HEK293T (cell line): ENCODE measurements at regions not wholly inside any gene's neighbourhood (a gene's known extent, or its start where the extent isn't known, plus 50 kb on each side); places are given as distances from the start of the nearest gene placed in this dataset.
"Not testable (repeated sequence)": the region's sequence is repeated elsewhere in the genome, so short reads cannot be mapped to it uniquely, and the experiment has no call there.

Experiments used
- CTCF ChIA-PET: fragments of 350-600 bp; formaldehyde crosslinking; extraction: SDS; loops from one replicate; lab custom pipeline; 2021; ENCODE audit warnings: antibody characterized with exemption, inconsistent platforms; lab: Yijun Ruan, JAX
- POLR2A ChIA-PET: fragments of 350-600 bp; formaldehyde crosslinking; extraction: SDS; loops from one replicate; lab custom pipeline; 2020; ENCODE audit warnings: antibody characterized with exemption, inconsistent platforms; lab: Yijun Ruan, JAX
- DNase-seq: peaks from one replicate; pipeline ENCODE4 v3.0.0; 2012; ENCODE audit warnings: mixed read lengths; ENCODE audit errors: extremely low spot score
- ARNT ChIP-seq: fragments of 450-650 bp; IDR thresholded peaks from 2 replicates; pipeline ENCODE4 v1.6.1; 2017; ENCODE audit warnings: mild to moderate bottlenecking
- BHLHE40 ChIP-seq: fragments of 450-650 bp; IDR thresholded peaks from 2 replicates; pipeline ENCODE4 v1.6.1; 2016; ENCODE audit warnings: mild to moderate bottlenecking, moderate library complexity, borderline replicate concordance
- CTBP1 ChIP-seq: fragments of 450-650 bp; IDR thresholded peaks from 2 replicates; pipeline ENCODE4 v1.6.1; 2016; ENCODE audit warnings: borderline replicate concordance
- ELF4 ChIP-seq: fragments of 450-650 bp; IDR thresholded peaks from 2 replicates; pipeline ENCODE4 v1.6.1; 2017; ENCODE audit warnings: antibody characterized with exemption
- FOXA1 ChIP-seq: fragments of 450-650 bp; IDR thresholded peaks from 2 replicates; pipeline ENCODE4 v1.6.1; 2016; ENCODE audit warnings: mild to moderate bottlenecking
- FOXK2 ChIP-seq: fragments of 450-650 bp; IDR thresholded peaks from 2 replicates; pipeline ENCODE4 v1.6.1; 2016; ENCODE audit warnings: mild to moderate bottlenecking
- FOXM1 ChIP-seq: fragments of 450-650 bp; IDR thresholded peaks from 2 replicates; pipeline ENCODE4 v1.6.1; 2017; ENCODE audit warnings: mild to moderate bottlenecking, borderline replicate concordance
- HDGF ChIP-seq: fragments of 450-650 bp; IDR thresholded peaks from 2 replicates; pipeline ENCODE4 v1.6.1; 2017; ENCODE audit warnings: antibody characterized with exemption, borderline replicate concordance
- L3MBTL2 ChIP-seq: fragments of 450-650 bp; conservative IDR thresholded peaks from 2 replicates; pipeline ENCODE4 v1.6.1; 2016; ENCODE audit warnings: mild to moderate bottlenecking
- LEF1 ChIP-seq: fragments of 450-650 bp; IDR thresholded peaks from 2 replicates; pipeline ENCODE4 v1.6.1; 2017; ENCODE audit warnings: mild to moderate bottlenecking, borderline replicate concordance
- NFRKB ChIP-seq: fragments of 450-650 bp; IDR thresholded peaks from 2 replicates; pipeline ENCODE4 v1.6.1; 2016; ENCODE audit warnings: mild to moderate bottlenecking, moderate library complexity
- PKNOX1 ChIP-seq: fragments of 450-650 bp; IDR thresholded peaks from 2 replicates; pipeline ENCODE4 v1.6.1; 2016
- SP1 ChIP-seq: fragments of 450-650 bp; IDR thresholded peaks from 2 replicates; pipeline ENCODE4 v1.6.1; 2017
- SUZ12 ChIP-seq: fragments of 450-650 bp; IDR thresholded peaks from 2 replicates; pipeline ENCODE4 v1.6.1; 2016; ENCODE audit warnings: mild to moderate bottlenecking
- TARDBP ChIP-seq: fragments of 450-650 bp; IDR thresholded peaks from 2 replicates; pipeline ENCODE4 v1.6.1; 2016
- ZNF384 ChIP-seq: fragments of 450-650 bp; IDR thresholded peaks from 2 replicates; pipeline ENCODE4 v1.6.1; 2016

GRCh38 chr2:77578354-77578753 lies 56.2 kb upstream of the LRRTM4 start:
- ChIA-PET POLR2A (no interaction called here), CTCF (no interaction called here)
- DNase-seq, result no peak
- no peak for TF ChIP-seq SP1
- no peak for TF ChIP-seq FOXK2
- no peak for TF ChIP-seq TARDBP
- no peak for TF ChIP-seq ZNF384

GRCh38 chr2:77579076-77579769 lies 57.0 kb upstream of the LRRTM4 start:
- DNase-seq, result no peak
- ChIA-PET POLR2A (no interaction called here), CTCF (no interaction called here)
- TF ChIP-seq TARDBP (no peak), ELF4 (no peak), SP1 (no peak), NFRKB (no peak), LEF1 (no peak), SUZ12 (no peak), L3MBTL2 (no peak), ARNT (no peak), ZNF384 (no peak), FOXA1 (no peak), FOXM1 (no peak), PKNOX1 (no peak), FOXK2 (no peak)

DNA sequence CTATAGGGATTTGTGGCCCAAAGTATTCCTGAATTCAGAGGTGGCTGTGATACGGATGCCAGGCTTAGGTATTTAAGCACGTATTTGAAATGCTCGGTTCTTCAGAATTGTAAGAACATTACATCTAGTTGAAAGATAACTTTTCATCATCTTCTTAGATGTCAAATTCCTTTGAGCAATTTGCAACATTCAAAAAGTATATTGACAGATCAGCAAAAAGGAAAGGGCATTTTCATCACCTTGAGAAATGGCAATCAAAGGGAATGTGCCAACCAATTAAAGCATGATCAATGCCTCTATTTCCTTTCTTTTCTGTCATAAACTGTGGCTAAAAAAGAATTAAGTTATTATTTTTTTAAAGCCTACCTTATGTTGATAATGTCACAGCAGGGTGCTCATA lies 66.3 kb upstream of the LRRTM4 start:
- ChIA-PET CTCF (no interaction called here), POLR2A (no interaction called here)
- DNase-seq, result no peak
- no peak for TF ChIP-seq FOXA1
- no peak for TF ChIP-seq HDGF
- TF ChIP-seq PKNOX1, result no peak
- TF ChIP-seq SUZ12, result no peak
- no peak for TF ChIP-seq ELF4
- no peak for TF ChIP-seq LEF1
- TF ChIP-seq NFRKB, result no peak
- TF ChIP-seq BHLHE40, result no peak
- no peak for TF ChIP-seq SP1
- TF ChIP-seq CTBP1, result no peak
- no peak for TF ChIP-seq FOXK2
- no peak for TF ChIP-seq ZNF384
- no peak for TF ChIP-seq FOXM1
- TF ChIP-seq TARDBP, result no peak
- no peak for TF ChIP-seq L3MBTL2
- no peak for TF ChIP-seq ARNT

- ChIA-PET POLR2A (no interaction called here), CTCF (no interaction called here)
- TF ChIP-seq HDGF (no peak), ARNT (no peak), FOXK2 (no peak), CTBP1 (no peak), FOXM1 (no peak), NFRKB (no peak), ELF4 (no peak), BHLHE40 (no peak), L3MBTL2 (no peak), SP1 (no peak), LEF1 (no peak), ZNF384 (no peak), FOXA1 (no peak), PKNOX1 (no peak), SUZ12 (no peak), TARDBP (no peak)
- no peak for DNase-seq
These were observed 68.2 kb upstream of the LRRTM4 start for GRCh38 chr2:77590298-77590917.

DNA sequence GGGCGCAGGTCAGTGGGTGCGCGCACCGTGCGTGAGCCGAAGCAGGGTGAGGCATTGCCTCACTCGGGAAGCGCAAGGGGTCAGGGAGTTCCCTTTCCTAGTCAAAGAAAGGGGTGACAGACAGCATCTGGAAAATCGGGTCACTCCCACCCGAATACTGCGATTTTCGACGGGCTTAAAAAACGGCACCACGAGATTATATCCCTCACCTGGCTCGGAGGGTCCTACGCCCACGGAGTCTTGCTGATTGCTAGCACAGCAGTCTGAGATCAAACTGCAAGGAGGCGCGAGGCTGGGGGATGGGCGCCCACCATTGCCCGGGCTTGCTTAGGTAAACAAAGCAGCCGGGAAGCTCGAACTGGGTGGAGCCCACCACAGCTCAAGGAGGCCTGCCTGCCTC lies 70.8 kb upstream of the LRRTM4 start:
- DNase-seq, CTCF ChIA-PET: not testable (repeated sequence)
- POLR2A ChIA-PET, result interaction anchor here (0.6 to 1.2 kb wide), 3 partner anchors 12 to 25 kb away, joined by 3 read pairs; no protein-coding TSS in a partner anchor

DNA sequence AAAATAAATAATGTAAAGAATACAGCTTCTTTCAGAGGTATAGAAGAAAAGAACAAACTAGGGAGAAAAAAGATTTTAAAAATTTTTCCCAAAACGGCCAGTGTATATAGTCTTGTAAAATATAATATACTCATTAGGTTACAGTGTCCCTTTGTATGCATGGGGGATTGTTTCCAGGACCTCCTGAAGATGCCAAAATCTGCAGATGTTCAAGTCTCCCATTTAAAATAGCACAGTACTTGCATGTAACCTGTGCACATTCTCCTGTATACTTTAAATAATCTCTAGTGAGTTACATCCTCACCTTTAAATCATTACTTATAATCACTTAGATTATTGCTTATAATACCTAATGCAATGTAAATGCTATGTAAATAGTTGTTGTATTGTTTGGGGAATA lies 80.6 kb upstream of the LRRTM4 start:
- DNase-seq, result no peak
- ChIA-PET POLR2A (no interaction called here), CTCF (no interaction called here)

More for the DNA sequence above, 80.6 kb upstream of the LRRTM4 start:
- TF ChIP-seq PKNOX1, result no peak
- TF ChIP-seq NFRKB, result no peak
- no peak for TF ChIP-seq FOXA1
- no peak for TF ChIP-seq BHLHE40
- TF ChIP-seq ZNF384, result no peak
- TF ChIP-seq L3MBTL2, result no peak
- TF ChIP-seq FOXK2, result no peak
- TF ChIP-seq FOXM1, result no peak
- TF ChIP-seq CTBP1, result no peak
- TF ChIP-seq LEF1, result no peak
- TF ChIP-seq SP1, result no peak
- no peak for TF ChIP-seq TARDBP
- TF ChIP-seq ARNT, result no peak
- TF ChIP-seq HDGF, result no peak
- no peak for TF ChIP-seq SUZ12
- TF ChIP-seq ELF4, result no peak
